ENCODE measurements at regions not wholly inside any gene's neighbourhood (a gene's known extent, or its start where the extent isn't known, plus 50 kb on each side); places are given as distances from the start of the nearest gene placed in this dataset.

- TF ChIP-seq NFRKB (IDR thresholded peaks at IDR 0.05), result no peak
- no peak for TF ChIP-seq FOXM1 (IDR thresholded peaks at IDR 0.05; ENCODE audit: borderline replicate concordance)
- TF ChIP-seq SP1 (IDR thresholded peaks at IDR 0.05), result no peak
- no peak for TF ChIP-seq PKNOX1 (IDR thresholded peaks at IDR 0.05)
- TF ChIP-seq SUZ12 (IDR thresholded peaks at IDR 0.05), result no peak
- TF ChIP-seq ELF4 (IDR thresholded peaks at IDR 0.05), result no peak
- TF ChIP-seq ARNT (IDR thresholded peaks at IDR 0.05), result no peak
- no peak for TF ChIP-seq TARDBP (IDR thresholded peaks at IDR 0.05)
- no peak for TF ChIP-seq LEF1 (IDR thresholded peaks at IDR 0.05; ENCODE audit: borderline replicate concordance)
- no peak for TF ChIP-seq ZNF384 (IDR thresholded peaks at IDR 0.05)
Observed at GRCh38 chr13:61275251-61275650, 140.4 kb downstream of the PCDH20 start.
